ENCODE measurements at regions not wholly inside any gene's neighbourhood (a gene's known extent, or its start where the extent isn't known, plus 50 kb on each side); places are given as distances from the start of the nearest gene placed in this dataset.

GRCh38 chr3:161579395-161580126 lies 83.0 kb downstream of the OTOL1 start:
- H3K79me2 ChIP-seq (ENCODE audit: insufficient read depth, low read length), result no peaks in the 10 kb centered on the region
- no peak overlapping the region for H3K27ac ChIP-seq (ENCODE audit: extremely low read length, insufficient read depth, low read length)
- 24% methylated on average over 9 of the region's 9 CpGs for WGBS (ENCODE audit: low lambda C conversion rate)
- in situ Hi-C loops (cut with HindIII; ENCODE audit: extremely low pct_ligation_motif_present, low pct_unique_long_range_greater_than_20kb) (no loop called here), intact Hi-C loops (cut with micrococcal nuclease; ENCODE audit: unreplicated experiment) (no loop called here)
- no peaks in the 10 kb centered on the region for H3K9me3 ChIP-seq (ENCODE audit: low read length)
- no peak for FAIRE-seq
- CTCF ChIA-PET (ENCODE audit: low intra/inter-chr PET ratio, low total read pairs), result no interaction called here
- H2AFZ ChIP-seq (ENCODE audit: low read length), result no peak overlapping the region
- H3K4me3 ChIP-seq (replicated peaks in 1 of 3; ENCODE audit: insufficient read depth in 1 of 3, low read depth in 2 of 3, low read length in 3 of 3), result no peak overlapping the region
- POLR2A ChIA-PET, result no interaction called here
- H3K27me3 ChIP-seq (ENCODE audit: control insufficient read depth in 1 of 2, insufficient read depth in 2 of 2, low read length in 2 of 2), result no peaks in the 10 kb centered on the region
- H3K4me1 ChIP-seq (ENCODE audit: insufficient read depth, low read length), result no peaks in the 10 kb centered on the region
- H3K4me2 ChIP-seq (ENCODE audit: low read depth, low read length), result no peak overlapping the region
- H3K36me3 ChIP-seq (replicated peaks in 1 of 2; ENCODE audit: control insufficient read depth in 1 of 2, insufficient read depth in 2 of 2, low read length in 2 of 2), result no peaks in the 10 kb centered on the region
- DNase-seq (ENCODE audit: low spot score), result no peak
- ATAC-seq, result no peak
- no TSS peak for BruUV-seq (replicated peaks)
- H4K20me1 ChIP-seq (ENCODE audit: insufficient read depth, low read length), result no peaks in the 10 kb centered on the region
- H3K9ac ChIP-seq (ENCODE audit: insufficient read depth, low read depth, low read length), result no peak overlapping the region
- no peak for TF ChIP-seq SPEN (CRISPR knock-in tag; IDR thresholded peaks at IDR 0.05; ENCODE audit: low read depth)
- no peak for TF ChIP-seq ZFP62 (CRISPR knock-in tag; IDR thresholded peaks at IDR 0.05)
- no peak for TF ChIP-seq HNRNPUL1 (IDR thresholded peaks at IDR 0.05; ENCODE audit: low read depth, low read length)
- TF ChIP-seq HIVEP1 (CRISPR knock-in tag; IDR thresholded peaks at IDR 0.05), result no peak
- no peak for TF ChIP-seq ZNF891 (CRISPR knock-in tag; IDR thresholded peaks at IDR 0.05)
- no peak for TF ChIP-seq FOSL1 (CRISPR knock-in tag; IDR thresholded peaks at IDR 0.05; ENCODE audit: borderline replicate concordance)
- no peak for TF ChIP-seq NFIB (CRISPR knock-in tag; IDR thresholded peaks at IDR 0.05; ENCODE audit: borderline replicate concordance)
- TF ChIP-seq TRAFD1 (CRISPR knock-in tag; IDR thresholded peaks at IDR 0.05; ENCODE audit: borderline replicate concordance), result no peak
- TF ChIP-seq HDAC6 (IDR thresholded peaks at IDR 0.05; ENCODE audit: low read depth, low read length), result no peak
- TF ChIP-seq ZSCAN9 (CRISPR knock-in tag; IDR thresholded peaks at IDR 0.05; ENCODE audit: borderline replicate concordance), result no peak
- no peak for TF ChIP-seq REST (IDR thresholded peaks at IDR 0.05; ENCODE audit: borderline replicate concordance in 1 of 2, low read depth in 1 of 2, low read length in 2 of 2)
- TF ChIP-seq PRDM10 (CRISPR knock-in tag; IDR thresholded peaks at IDR 0.05; ENCODE audit: low read depth), result no peak
- TF ChIP-seq NFIC (IDR thresholded peaks at IDR 0.05; ENCODE audit: low read length), result no peak
- TF ChIP-seq ZNF670 (CRISPR knock-in tag; IDR thresholded peaks at IDR 0.05; ENCODE audit: borderline replicate concordance), result no peak

Measured in HepG2 (cell line).